ENCODE measurements at regions not wholly inside any gene's neighbourhood (a gene's known extent, or its start where the extent isn't known, plus 50 kb on each side); places are given as distances from the start of the nearest gene placed in this dataset.

GRCh38 chr16:26261621-26262020 lies 569.9 kb downstream of the HS3ST4 start:
- no peak for TF ChIP-seq CREM (IDR thresholded peaks at IDR 0.05; ENCODE audit: low read depth)
- no peak for TF ChIP-seq STAT3 (IDR thresholded peaks at IDR 0.05; ENCODE audit: low read depth, low read length)
- no peak for TF ChIP-seq ZBTB40 (IDR thresholded peaks at IDR 0.05; ENCODE audit: borderline replicate concordance)
- no peak for TF ChIP-seq BMI1 (IDR thresholded peaks at IDR 0.05; ENCODE audit: borderline replicate concordance)
- TF ChIP-seq SREBF2 (IDR thresholded peaks at IDR 0.05; ENCODE audit: low read length) = no peak
- no peak for TF ChIP-seq SIX5 (IDR thresholded peaks at IDR 0.05; ENCODE audit: low read depth, low read length, severe bottlenecking)
- ChIA-PET CTCF (interaction anchor here (0.9 kb wide), 1 partner anchor 11 kb away, joined by 3 read pairs; no protein-coding TSS in a partner anchor), RAD21 (ENCODE audit: unreplicated experiment) (no interaction called here), SMC1A (ENCODE audit: uncharacterized antibody, unreplicated experiment) (no interaction called here), POLR2A (no interaction called here)
- H4K20me1 ChIP-seq (ENCODE audit: control insufficient read depth, insufficient read depth) = no peaks in the 10 kb centered on the region
- 25% methylated on average over 2 of the region's 2 CpGs for WGBS (ENCODE audit: insufficient coverage, insufficient replicate concordance, low lambda C conversion rate, missing lambda C conversion rate)
- FAIRE-seq (no peak), ATAC-seq (no peak), DNase-seq (ENCODE audit: low read depth, low spot score) (no peak)
- no peaks in the 10 kb centered on the region for H3K27me3 ChIP-seq (replicated peaks in 1 of 2; ENCODE audit: control insufficient read depth in 2 of 2, insufficient read depth in 2 of 2, low read length in 1 of 2)
- BruUV-seq (replicated peaks) = no TSS peak
- no peak overlapping the region for H3K4me3 ChIP-seq
- no peaks in the 10 kb centered on the region for H3K9me3 ChIP-seq (replicated peaks; ENCODE audit: control insufficient read depth, insufficient read depth, low read length)
- no peaks in the 10 kb centered on the region for H3K4me1 ChIP-seq (ENCODE audit: control insufficient read depth, insufficient read depth, low read length)
- H2AFZ ChIP-seq (ENCODE audit: control insufficient read depth, low read depth, low read length) = no peak overlapping the region
- no peak overlapping the region for H3K9ac ChIP-seq (ENCODE audit: control insufficient read depth, insufficient read depth, low read length)
- no peaks in the 10 kb centered on the region for H3K79me2 ChIP-seq (ENCODE audit: control insufficient read depth, insufficient read depth, low read length)
- no peak overlapping the region for H3K4me2 ChIP-seq (ENCODE audit: control insufficient read depth, insufficient read depth)
- no peaks in the 10 kb centered on the region for H3K36me3 ChIP-seq (ENCODE audit: control insufficient read depth in 2 of 2, insufficient read depth in 2 of 2, low read length in 1 of 2)
- no peak overlapping the region for H3K27ac ChIP-seq (ENCODE audit: control insufficient read depth, insufficient read depth)
- in situ Hi-C loops (cut with MboI) (no loop called here), intact Hi-C loops (cut with micrococcal nuclease; ENCODE audit: unreplicated experiment) (no loop called here)

Data from GM12878 (cell line).